ENCODE measurements at regions not wholly inside any gene's neighbourhood (a gene's known extent, or its start where the extent isn't known, plus 50 kb on each side); places are given as distances from the start of the nearest gene placed in this dataset.

DNA sequence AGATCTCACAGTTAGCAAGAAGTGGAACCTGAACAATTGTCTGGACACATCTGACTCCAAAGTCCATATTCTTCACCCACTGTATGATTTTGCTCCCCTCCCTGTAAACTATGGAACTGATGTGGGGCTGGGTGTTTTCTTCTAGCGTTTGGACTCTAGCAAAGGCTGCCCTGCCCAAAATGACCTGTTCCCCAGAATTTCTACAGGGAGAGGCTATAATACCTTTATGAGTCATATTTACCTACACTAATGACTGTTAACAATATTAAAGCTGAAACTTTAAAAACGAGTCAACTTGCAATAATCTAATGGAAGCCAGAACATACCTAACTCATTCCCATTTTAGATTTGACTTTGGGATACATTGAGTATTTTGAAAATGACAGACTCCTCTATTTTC lies 531.2 kb upstream of the CFAP20DC start:
- no peak for TF ChIP-seq POLR2A (IDR thresholded peaks at IDR 0.05; ENCODE audit: low read depth, low read length)
- no peak for TF ChIP-seq POLR2AphosphoS5 (IDR thresholded peaks at IDR 0.05; ENCODE audit: low read depth, low read length)
- TF ChIP-seq TAF1 (IDR thresholded peaks at IDR 0.05; ENCODE audit: low read depth, low read length), result no peak

All from GM12891 (cell line).